ENCODE measurements at regions not wholly inside any gene's neighbourhood (a gene's known extent, or its start where the extent isn't known, plus 50 kb on each side); places are given as distances from the start of the nearest gene placed in this dataset.
"Not testable (repeated sequence)": the region's sequence is repeated elsewhere in the genome, so short reads cannot be mapped to it uniquely, and the experiment has no call there.

DNA sequence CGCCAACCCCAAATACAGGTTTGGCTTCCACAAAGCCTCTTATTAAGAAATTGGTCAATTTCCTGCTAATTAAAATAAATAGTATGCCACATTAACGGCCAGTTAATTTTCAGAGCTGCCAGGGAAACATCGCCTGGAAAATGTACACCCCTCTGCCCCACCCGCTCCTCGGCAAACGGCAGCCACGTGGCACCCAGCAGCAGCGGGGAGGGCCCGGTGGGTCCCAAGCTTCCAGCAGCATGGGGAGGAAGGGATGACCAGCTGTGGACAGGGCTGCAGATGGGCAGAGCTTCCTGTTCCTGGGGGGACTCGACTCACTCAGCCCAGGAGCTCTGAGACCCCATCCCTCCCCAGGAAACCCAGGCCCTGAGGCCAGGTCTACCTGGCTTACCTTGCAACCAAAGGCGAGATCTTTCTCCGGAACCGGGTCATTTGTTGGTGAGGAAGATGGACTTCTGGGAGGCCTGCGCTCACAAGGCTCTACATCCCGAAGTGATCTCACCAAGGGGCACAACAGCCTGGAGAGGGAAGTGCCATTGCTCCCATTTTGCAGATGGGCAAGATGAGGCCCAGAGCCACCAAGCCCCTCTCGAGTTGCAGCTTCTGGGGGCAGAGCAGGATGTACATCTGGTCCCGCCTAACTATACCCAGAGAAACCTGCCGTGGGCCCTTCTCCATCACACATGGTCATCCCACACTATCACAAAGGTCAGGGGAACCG, 68.3 kb downstream of the IGLL1 start:
- no peak overlapping the region for H3K27ac ChIP-seq
- 0 out of 2 replicates have a peak, but pooled peaks cover 2% of the 10 kb centered on the region for H3K9me3 ChIP-seq (replicated peaks)
- DNase-seq (ENCODE audit: low read depth in 1 of 2, low spot score in 2 of 2), result no peak
- no peaks in the 10 kb centered on the region for H3K36me3 ChIP-seq
- H3K27me3 ChIP-seq (replicated peaks), result no peaks in the 10 kb centered on the region
- no peak overlapping the region for H3K4me3 ChIP-seq
- H3K4me1 ChIP-seq (replicated peaks), result peaks cover 3% of the 10 kb centered on the region

DNA sequence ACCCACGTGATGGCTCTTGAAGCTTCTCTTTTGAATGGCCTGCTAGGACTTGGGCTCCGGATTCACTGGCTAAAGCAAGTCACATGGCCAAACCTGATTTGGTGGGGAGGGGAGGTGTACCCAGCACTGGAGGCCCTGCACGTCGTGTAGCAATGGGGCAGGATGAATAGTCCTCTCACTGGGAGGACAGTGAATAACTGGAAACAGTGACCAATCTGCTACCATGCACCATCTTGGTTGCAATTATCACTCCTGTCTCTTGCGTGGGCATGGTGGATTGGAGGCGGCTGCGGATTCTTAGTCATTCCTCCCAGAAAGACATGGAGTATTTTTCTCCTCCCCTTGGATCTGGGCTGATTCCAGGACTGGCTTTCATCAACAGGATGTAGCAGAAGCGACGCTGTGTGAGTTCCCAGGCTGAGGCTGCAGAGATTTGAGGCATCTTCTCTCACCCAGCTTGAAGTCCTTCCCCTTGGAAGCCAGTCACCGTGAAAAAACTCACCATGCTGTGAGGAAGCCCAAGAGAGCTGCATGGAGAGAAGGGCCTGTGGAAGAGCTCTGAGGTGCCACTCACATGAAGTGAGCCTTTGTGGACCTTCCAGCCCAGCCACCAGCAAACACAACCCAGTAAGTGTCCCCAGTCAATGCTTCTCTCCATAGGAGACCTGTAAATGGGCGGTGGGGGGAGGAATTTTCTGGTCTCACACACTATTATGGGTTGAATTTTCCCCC, 70.4 kb downstream of the IGLL1 start:
- no peaks in the 10 kb centered on the region for H3K36me3 ChIP-seq
- H3K9me3 ChIP-seq (replicated peaks), result no peaks in the 10 kb centered on the region
- DNase-seq (ENCODE audit: low read depth in 1 of 2, low spot score in 2 of 2), result no peak
- no peak overlapping the region for H3K4me3 ChIP-seq
- H3K27ac ChIP-seq, result no peak overlapping the region
- no peaks in the 10 kb centered on the region for H3K27me3 ChIP-seq (replicated peaks)
- no peaks in the 10 kb centered on the region for H3K4me1 ChIP-seq (replicated peaks)

DNA sequence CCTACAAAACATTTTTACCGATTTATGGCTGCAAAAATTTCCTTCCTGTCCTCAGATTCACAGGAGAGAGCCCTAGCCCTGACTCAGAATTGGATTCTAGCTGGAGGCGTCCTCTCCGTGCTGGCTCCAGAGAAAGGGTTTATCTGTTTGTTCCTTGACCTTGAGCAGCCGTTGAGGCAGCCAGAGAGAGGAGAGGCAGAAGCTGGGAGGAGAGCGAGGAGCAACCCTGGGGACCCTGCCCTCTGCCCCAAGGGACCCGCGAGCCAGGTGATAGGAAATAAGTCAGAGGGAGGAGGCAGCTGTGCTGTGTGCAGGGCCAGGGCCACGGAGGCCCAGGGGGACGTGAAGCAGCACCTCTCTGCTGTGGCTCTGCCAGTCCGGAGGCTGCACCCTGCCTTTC, 75.6 kb downstream of the IGLL1 start:
- H3K4me1 ChIP-seq (replicated peaks), result no peaks in the 10 kb centered on the region
- H3K27me3 ChIP-seq (replicated peaks), result no peaks in the 10 kb centered on the region
- H3K4me3 ChIP-seq, result no peak overlapping the region
- no peaks in the 10 kb centered on the region for H3K9me3 ChIP-seq (replicated peaks)
- DNase-seq (ENCODE audit: low read depth in 1 of 2, low spot score in 2 of 2), result no peak
- H3K36me3 ChIP-seq, result no peaks in the 10 kb centered on the region
- H3K27ac ChIP-seq, result no peak overlapping the region

DNA sequence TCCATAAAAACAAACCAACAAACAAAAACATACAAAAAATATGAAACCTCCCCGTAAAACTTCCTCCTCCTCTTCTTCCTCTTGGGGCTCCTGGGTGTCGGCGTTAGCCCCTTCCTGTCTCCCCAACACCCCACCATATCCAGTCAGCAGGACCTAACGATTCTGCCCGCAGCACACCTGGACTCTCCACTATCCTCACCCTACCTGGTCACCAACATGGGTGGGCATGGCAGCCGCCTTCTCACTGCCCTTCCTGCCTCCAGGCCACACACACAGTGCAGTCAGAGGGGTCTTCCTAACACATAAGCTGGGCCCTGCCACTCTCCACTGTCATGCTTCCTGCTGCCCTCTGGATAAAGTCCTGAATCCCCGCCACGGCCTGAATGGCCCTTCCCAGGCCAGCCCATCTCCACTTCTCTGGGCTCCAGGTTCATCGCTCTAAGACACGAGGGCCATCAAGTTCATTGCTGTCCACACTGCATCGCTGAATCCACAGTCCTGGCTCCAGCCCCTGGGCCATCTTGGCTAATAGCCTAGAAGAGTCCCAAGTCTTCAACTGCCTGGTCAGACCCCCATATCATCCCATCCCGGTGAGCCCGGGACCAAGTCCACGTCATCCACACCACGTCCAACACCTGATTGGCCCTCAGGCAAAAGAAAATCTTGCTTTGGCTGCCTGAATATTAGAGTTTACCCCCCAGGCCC, 76.2 kb downstream of the IGLL1 start:
- no peaks in the 10 kb centered on the region for H3K4me1 ChIP-seq (replicated peaks)
- DNase-seq (ENCODE audit: low read depth in 1 of 2, low spot score in 2 of 2), result no peak
- no peak overlapping the region for H3K4me3 ChIP-seq
- H3K27me3 ChIP-seq (replicated peaks), result no peaks in the 10 kb centered on the region
- no peaks in the 10 kb centered on the region for H3K9me3 ChIP-seq (replicated peaks)
- H3K27ac ChIP-seq, result no peak overlapping the region
- no peaks in the 10 kb centered on the region for H3K36me3 ChIP-seq

DNA sequence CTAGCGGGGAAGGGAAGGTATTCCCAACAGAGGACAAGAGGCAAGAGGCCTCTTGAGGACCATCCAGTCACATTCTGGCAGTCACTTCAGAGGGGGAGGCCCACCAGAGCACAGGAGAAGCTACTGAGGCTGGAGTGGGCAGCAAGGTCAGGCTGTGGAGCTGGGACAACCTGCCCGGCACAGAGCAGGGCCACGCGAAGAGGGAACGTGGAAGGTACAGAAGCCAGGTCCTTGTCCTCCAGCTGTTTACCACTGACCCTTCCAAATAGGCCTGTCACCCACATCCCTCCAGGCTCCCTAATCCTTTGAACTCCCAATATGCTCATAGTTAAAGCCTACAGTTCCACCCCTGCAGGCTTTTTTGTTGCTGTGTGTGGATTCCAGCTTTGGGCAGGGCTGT, 76.9 kb downstream of the IGLL1 start:
- H3K36me3 ChIP-seq, result no peaks in the 10 kb centered on the region
- H3K27me3 ChIP-seq (replicated peaks), result no peaks in the 10 kb centered on the region
- H3K9me3 ChIP-seq (replicated peaks), result no peaks in the 10 kb centered on the region
- H3K27ac ChIP-seq, result no peak overlapping the region
- no peaks in the 10 kb centered on the region for H3K4me1 ChIP-seq (replicated peaks)
- no peak for DNase-seq (ENCODE audit: low read depth in 1 of 2, low spot score in 2 of 2)
- H3K4me3 ChIP-seq, result no peak overlapping the region

DNA sequence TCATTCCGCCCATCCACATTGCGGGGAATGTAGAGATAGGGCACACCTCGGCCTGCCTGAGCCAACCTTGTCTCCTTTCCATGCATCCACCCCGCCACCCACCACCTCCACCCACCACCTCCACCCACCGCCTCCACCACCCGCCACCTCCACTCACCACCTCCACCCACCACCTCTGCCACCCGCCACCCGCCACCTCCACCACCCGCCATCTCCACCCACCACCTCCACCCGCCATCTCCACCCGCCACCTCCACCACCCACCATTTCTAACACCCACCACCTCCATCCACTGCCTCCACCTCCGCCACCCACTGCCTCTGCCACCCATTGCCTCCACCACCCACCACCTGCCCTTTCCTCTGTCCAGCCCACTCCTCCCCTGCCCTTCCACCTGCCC, 78.4 kb downstream of the IGLL1 start:
- DNase-seq (ENCODE audit: low read depth in 1 of 2, low spot score in 2 of 2), result no peak
- H3K36me3 ChIP-seq, result no peaks in the 10 kb centered on the region
- H3K9me3 ChIP-seq (replicated peaks), result no peaks in the 10 kb centered on the region
- H3K27ac ChIP-seq, result no peak overlapping the region
- no peaks in the 10 kb centered on the region for H3K27me3 ChIP-seq (replicated peaks)
- no peaks in the 10 kb centered on the region for H3K4me1 ChIP-seq (replicated peaks)
- H3K4me3 ChIP-seq, result no peak overlapping the region

DNA sequence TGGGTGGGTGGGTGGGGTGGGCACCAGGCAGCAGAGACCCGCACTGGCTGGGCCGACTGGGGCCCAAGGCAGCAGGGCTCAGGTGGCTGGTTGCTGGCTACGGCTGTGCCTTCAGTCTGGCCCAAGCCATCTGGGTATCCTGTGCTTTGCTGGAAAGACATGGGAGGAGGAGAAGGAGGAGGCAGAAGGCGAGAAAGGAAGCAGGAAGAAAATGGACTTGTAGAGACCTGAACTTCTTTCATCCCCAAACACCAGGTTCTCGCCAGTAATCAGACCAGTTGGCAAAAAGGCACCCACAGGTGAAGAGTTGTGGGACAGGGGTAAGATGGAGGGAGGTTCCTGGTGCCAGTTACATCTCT, 78.8 kb downstream of the IGLL1 start:
- DNase-seq (ENCODE audit: low read depth in 1 of 2, low spot score in 2 of 2), result no peak

DNA sequence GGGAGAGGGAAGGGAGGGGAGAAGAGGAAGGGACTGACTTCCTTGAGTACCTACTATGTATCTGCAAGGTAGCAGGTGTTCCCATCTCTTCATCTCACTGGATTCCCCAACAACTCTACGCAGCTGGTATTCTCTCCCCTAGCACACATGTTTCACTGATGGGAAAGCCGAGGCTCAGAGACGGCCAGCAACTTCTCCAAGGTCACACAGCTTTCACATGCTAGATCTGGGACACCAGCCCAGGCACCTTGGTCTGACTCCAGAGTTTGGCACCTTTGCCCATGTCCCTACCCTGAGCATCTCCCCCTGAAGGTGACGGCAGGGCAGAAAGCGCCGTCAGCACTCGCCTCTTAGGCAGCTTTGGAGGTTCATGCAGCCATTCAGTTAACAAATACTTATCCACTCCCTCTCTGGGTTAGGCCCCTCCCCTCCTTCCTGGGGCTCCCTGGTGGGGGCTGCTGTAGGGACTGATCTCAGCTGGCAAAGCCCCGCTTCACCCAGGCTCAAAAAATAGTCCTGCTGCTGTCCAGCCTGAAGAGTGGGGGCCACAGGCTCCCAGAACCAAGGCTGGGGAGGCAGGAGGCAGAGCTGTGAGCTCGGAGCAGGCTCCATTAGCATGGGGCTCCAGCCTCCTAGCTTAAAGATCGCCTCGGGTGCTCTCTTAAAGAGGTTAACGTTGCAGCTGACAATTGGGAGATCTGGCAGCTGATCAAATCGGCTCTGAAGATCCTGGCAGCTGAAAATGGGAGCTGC, 79.4 kb downstream of the IGLL1 start:
- Histone ChIP-seq H3K4me1 (replicated peaks) (no peaks in the 10 kb centered on the region), H3K27me3 (replicated peaks) (no peaks in the 10 kb centered on the region), H3K9me3 (replicated peaks) (no peaks in the 10 kb centered on the region), H3K36me3 (no peaks in the 10 kb centered on the region), H3K4me3 (no peak overlapping the region), H3K27ac (no peak overlapping the region)
- DNase-seq (ENCODE audit: low read depth in 1 of 2, low spot score in 2 of 2), result no peak

More for the DNA sequence above, 78.8 kb downstream of the IGLL1 start:
- H3K27me3 ChIP-seq (replicated peaks), result no peaks in the 10 kb centered on the region
- H3K36me3 ChIP-seq, result no peaks in the 10 kb centered on the region
- no peaks in the 10 kb centered on the region for H3K9me3 ChIP-seq (replicated peaks)
- no peak overlapping the region for H3K4me3 ChIP-seq
- H3K4me1 ChIP-seq (replicated peaks), result no peaks in the 10 kb centered on the region
- no peak overlapping the region for H3K27ac ChIP-seq

DNA sequence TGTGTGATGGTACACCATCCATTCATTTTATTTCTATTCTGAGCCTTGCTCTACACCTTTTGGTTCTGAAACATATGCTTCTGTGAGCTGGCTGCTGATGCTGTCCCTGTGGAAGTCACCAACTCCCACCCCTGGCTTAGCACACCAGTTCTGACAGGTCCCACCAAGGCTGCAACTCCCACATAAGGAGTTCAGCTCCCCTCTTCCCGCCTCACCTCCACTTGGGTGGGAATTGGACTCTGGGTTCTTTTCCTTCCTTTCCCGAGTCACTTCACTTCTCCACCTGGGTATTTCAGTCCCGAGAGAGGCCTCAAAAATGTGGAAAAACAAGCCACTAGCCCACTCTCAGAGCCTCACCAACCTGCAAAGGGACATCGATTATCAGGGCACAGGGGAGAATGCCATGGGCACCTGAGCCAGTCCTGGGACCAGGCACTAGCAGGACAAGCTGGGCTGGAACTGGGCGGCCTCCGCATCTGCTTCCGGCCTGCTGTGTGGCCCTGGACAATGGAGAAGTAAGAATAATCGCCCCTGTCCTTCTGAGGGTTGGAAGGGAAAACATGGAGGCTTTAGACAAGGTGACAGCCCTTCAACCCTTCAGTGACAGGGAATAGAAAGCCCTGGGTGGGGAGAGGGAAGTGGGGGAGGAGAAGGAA, 80.1 kb downstream of the IGLL1 start:
- H3K4me1 ChIP-seq (replicated peaks), result no peaks in the 10 kb centered on the region
- no peaks in the 10 kb centered on the region for H3K36me3 ChIP-seq
- H3K4me3 ChIP-seq, result no peak overlapping the region
- H3K27ac ChIP-seq, result no peak overlapping the region
- H3K9me3 ChIP-seq (replicated peaks), result no peaks in the 10 kb centered on the region
- no peak for DNase-seq (ENCODE audit: low read depth in 1 of 2, low spot score in 2 of 2)
- H3K27me3 ChIP-seq (replicated peaks), result no peaks in the 10 kb centered on the region

DNA sequence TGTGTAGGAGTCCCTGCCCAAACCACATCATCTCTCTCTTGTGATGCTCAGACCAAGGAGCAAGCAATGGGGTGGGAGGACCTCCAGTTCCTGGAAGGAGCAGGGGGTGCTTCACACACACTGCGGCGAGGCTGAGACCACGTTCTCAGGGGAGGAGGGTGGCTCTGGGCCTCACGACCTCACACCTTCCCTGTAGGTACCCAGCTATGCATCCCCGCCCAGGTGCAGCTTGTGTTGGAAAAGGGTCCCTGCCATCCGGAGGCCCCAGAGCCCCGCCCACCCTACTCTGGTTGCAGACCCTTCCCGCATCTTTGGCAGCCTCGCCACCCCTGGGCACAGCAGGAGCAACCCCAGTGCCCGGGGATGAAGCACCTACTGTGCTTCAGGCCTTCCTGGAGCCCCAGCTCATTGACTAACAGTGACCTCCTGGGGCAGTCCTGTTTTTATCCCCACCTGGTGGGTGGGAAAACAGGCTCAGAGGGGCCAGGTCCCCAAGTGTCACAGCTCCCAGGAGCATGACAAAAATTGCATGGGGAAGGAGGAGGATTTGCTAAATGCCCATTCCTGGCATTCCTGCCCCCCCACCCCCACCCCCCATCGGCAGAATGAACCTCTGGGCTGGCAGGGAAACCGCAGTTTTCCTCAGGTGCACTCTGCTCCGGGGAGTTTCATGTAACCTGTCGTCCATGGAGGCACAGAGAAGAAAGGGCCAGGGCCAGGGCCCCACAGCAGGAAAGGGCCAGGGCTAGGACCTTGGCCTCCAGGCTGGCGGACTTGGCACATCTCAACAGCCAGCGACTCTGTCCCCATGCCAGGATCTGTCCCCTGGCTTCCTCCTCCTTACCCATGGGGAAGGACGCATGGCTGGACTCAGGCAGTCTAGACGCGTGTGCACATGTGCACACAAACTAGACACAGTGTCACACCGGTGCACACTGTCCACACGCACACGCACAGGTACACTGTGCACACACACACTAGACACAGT, 81.0 kb downstream of the IGLL1 start:
- no peaks in the 10 kb centered on the region for H3K4me1 ChIP-seq (replicated peaks)
- no peak for DNase-seq (ENCODE audit: low read depth in 1 of 2, low spot score in 2 of 2)
- no peaks in the 10 kb centered on the region for H3K36me3 ChIP-seq
- H3K9me3 ChIP-seq (replicated peaks), result no peaks in the 10 kb centered on the region
- no peak overlapping the region for H3K4me3 ChIP-seq
- H3K27me3 ChIP-seq (replicated peaks), result no peaks in the 10 kb centered on the region
- no peak overlapping the region for H3K27ac ChIP-seq

DNA sequence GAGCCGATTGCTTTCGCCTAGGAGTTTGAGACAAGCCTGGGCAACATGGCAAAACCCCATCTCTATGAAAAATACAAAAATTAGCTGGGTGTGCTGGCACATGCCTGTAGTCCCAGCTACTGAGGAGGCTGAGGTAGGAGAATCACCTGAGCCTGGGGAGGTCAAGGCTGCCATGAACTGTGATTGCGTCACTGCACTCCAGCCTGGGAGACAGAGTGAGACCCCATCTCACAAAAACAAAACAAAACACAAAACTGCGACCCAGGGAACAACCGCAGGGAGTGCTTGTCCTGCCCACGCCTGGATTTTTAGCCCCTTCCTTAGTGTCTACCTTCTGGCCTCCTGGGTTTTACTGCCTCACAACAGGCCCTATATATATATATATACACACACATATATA, 82.2 kb downstream of the IGLL1 start:
- H3K27ac ChIP-seq; H3K4me1 ChIP-seq (replicated peaks); H3K4me3 ChIP-seq; H3K9me3 ChIP-seq (replicated peaks); H3K36me3 ChIP-seq; DNase-seq (ENCODE audit: low read depth in 1 of 2, low spot score in 2 of 2); H3K27me3 ChIP-seq (replicated peaks): not testable (repeated sequence)

DNA sequence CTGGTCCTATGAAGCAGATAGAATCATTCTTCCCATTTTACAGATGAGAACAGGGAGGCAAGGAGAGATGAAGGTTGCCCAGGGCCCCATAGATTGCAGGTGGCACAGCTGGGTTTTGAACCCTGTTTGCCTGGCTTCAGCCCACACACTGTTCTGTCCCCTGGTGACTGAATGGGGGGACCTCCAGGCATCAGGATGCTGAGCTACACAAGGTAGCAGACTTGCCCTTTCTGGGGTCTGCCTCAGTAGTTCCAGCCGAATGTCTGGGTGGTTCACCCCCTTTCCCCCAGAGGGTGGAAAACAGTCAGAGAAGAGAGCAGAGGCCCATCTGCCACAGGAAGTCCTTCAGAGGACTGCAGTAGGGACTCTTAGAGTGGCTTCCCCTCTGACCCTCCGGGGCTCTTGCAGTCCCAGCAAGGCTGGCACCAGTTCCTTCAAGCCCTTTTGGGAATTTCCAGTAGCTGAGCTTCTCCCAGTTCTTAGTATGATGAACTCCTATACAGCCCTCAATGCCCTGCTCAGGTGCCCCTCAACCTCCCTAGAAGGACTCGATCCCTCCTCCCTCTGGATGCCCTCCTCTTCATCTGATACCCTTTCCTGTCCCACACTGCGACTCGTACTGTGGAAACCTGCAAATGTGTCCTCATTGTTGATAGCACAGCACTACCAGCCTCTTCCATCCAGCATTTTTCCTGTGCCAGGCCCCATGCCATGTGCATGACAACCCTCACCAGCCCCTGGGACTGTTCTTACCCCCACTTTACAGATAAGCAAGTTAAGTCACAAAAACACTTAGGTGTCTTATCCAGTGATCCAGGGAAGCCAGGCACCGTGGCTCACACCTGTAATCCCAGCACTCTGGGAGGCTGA, 82.8 kb downstream of the IGLL1 start:
- Histone ChIP-seq H3K4me1 (replicated peaks) (no peaks in the 10 kb centered on the region), H3K4me3 (no peak overlapping the region), H3K27me3 (replicated peaks) (no peaks in the 10 kb centered on the region), H3K9me3 (replicated peaks) (no peaks in the 10 kb centered on the region), H3K27ac (no peak overlapping the region), H3K36me3 (no peaks in the 10 kb centered on the region)
- DNase-seq (ENCODE audit: low read depth in 1 of 2, low spot score in 2 of 2), result no peak
